ENCODE measurements at regions not wholly inside any gene's neighbourhood (a gene's known extent, or its start where the extent isn't known, plus 50 kb on each side); places are given as distances from the start of the nearest gene placed in this dataset.

- TF ChIP-seq CTCF (conservative IDR thresholded peaks at IDR 0.05; ENCODE audit: low read depth, low read length), result peak; percentile 54
- DNase-seq (ENCODE audit: low read depth), result peak; percentile 23
- no peak overlapping the region for H3K4me3 ChIP-seq (ENCODE audit: low read length)
These were observed 109.5 kb upstream of the HSF2 start for GRCh38 chr6:122289762-122290539.

GRCh38 chr6:122297010-122297409 is 102.4 kb upstream of the HSF2 start:
- peak; percentile 8 for DNase-seq (ENCODE audit: low read depth)
- no peak for TF ChIP-seq CTCF (conservative IDR thresholded peaks at IDR 0.05; ENCODE audit: low read depth, low read length)

GRCh38 chr6:122302067-122302466 is 97.4 kb upstream of the HSF2 start:
- no peak overlapping the region for H3K4me3 ChIP-seq (ENCODE audit: low read length)
- TF ChIP-seq CTCF (conservative IDR thresholded peaks at IDR 0.05; ENCODE audit: low read depth, low read length), result no peak
- DNase-seq (ENCODE audit: low read depth), result no peak

More at GRCh38 chr6:122297010-122297409, 102.4 kb upstream of the HSF2 start:
- no peak overlapping the region for H3K4me3 ChIP-seq (ENCODE audit: low read length)

- TF ChIP-seq CTCF (conservative IDR thresholded peaks at IDR 0.05; ENCODE audit: low read depth, low read length), result no peak
- H3K4me3 ChIP-seq (ENCODE audit: low read length), result no peak overlapping the region
These were observed 91.9 kb upstream of the HSF2 start for GRCh38 chr6:122307577-122307976.

GRCh38 chr6:122308074-122308473 is 91.4 kb upstream of the HSF2 start:
- H3K4me3 ChIP-seq (ENCODE audit: low read length), result no peak overlapping the region
- TF ChIP-seq CTCF (conservative IDR thresholded peaks at IDR 0.05; ENCODE audit: low read depth, low read length), result no peak
- DNase-seq (ENCODE audit: low read depth), result no peak

More at GRCh38 chr6:122307577-122307976, 91.9 kb upstream of the HSF2 start:
- no peak for DNase-seq (ENCODE audit: low read depth)

GRCh38 chr6:122315842-122316241 is 83.6 kb upstream of the HSF2 start:
- TF ChIP-seq CTCF (conservative IDR thresholded peaks at IDR 0.05; ENCODE audit: low read depth, low read length), result no peak
- DNase-seq (ENCODE audit: low read depth), result no peak
- H3K4me3 ChIP-seq (ENCODE audit: low read length), result no peak overlapping the region

GRCh38 chr6:122322824-122323223 is 76.6 kb upstream of the HSF2 start:
- peak overlapping the region; percentile 24 for H3K4me3 ChIP-seq (ENCODE audit: low read length)
- TF ChIP-seq CTCF (conservative IDR thresholded peaks at IDR 0.05; ENCODE audit: low read depth, low read length), result no peak
- DNase-seq (ENCODE audit: low read depth), result no peak
